Stromal cell of bone marrow (primary cell): ENCODE measurements at regions not wholly inside any gene's neighbourhood (a gene's known extent, or its start where the extent isn't known, plus 50 kb on each side); places are given as distances from the start of the nearest gene placed in this dataset.

Experiments
- DNase-seq: peaks from one replicate; pipeline ENCODE4 v3.0.0-alpha.2; 2012; ENCODE audit warnings: low read depth

GRCh38 chr13:53694814-53695532 is 666.4 kb downstream of the OLFM4 start:
- no peak for DNase-seq

- no peak for DNase-seq
These were observed 674.9 kb downstream of the OLFM4 start for GRCh38 chr13:53703371-53704080.

GRCh38 chr13:53719281-53719680 is 690.7 kb downstream of the OLFM4 start:
- DNase-seq: no peak

- no peak for DNase-seq
These were observed 704.1 kb downstream of the OLFM4 start for GRCh38 chr13:53732664-53733063.

- no peak for DNase-seq
These were observed 715.3 kb downstream of the OLFM4 start for GRCh38 chr13:53743906-53744305.

GRCh38 chr13:53747825-53748224 is 719.2 kb downstream of the OLFM4 start:
- no peak for DNase-seq

GRCh38 chr13:53749306-53749705 is 720.7 kb downstream of the OLFM4 start:
- DNase-seq: no peak

- DNase-seq: no peak
These were observed 730.4 kb downstream of the OLFM4 start for GRCh38 chr13:53759016-53759415.

- DNase-seq: no peak
These were observed 747.2 kb downstream of the OLFM4 start for GRCh38 chr13:53775807-53776206.

- no peak for DNase-seq
These were observed 750.3 kb downstream of the OLFM4 start for GRCh38 chr13:53778937-53779336.

- no peak for DNase-seq
These were observed 753.3 kb downstream of the OLFM4 start for GRCh38 chr13:53781941-53782340.

GRCh38 chr13:53782488-53782961 is 753.9 kb downstream of the OLFM4 start:
- peak; percentile 23 for DNase-seq

- no peak for DNase-seq
These were observed 754.9 kb downstream of the OLFM4 start for GRCh38 chr13:53783471-53783870.

GRCh38 chr13:53788286-53788685 is 759.7 kb downstream of the OLFM4 start:
- DNase-seq: no peak

GRCh38 chr13:53800011-53800410 is 771.4 kb downstream of the OLFM4 start:
- no peak for DNase-seq

GRCh38 chr13:53807251-53807834 is 778.7 kb downstream of the OLFM4 start:
- no peak for DNase-seq

- no peak for DNase-seq
These were observed 793.0 kb downstream of the OLFM4 start for GRCh38 chr13:53821632-53822031.

GRCh38 chr13:53822136-53822535 is 793.5 kb downstream of the OLFM4 start:
- DNase-seq: no peak

- no peak for DNase-seq
These were observed 810.8 kb downstream of the OLFM4 start for GRCh38 chr13:53839461-53839860.

GRCh38 chr13:53844473-53845146 is 816.0 kb downstream of the OLFM4 start:
- no peak for DNase-seq

GRCh38 chr13:53847502-53847901 is 818.9 kb downstream of the OLFM4 start:
- DNase-seq: no peak

GRCh38 chr13:53848366-53848961 is 819.9 kb downstream of the OLFM4 start:
- no peak for DNase-seq
